Fibroblast of lung (primary cell): ENCODE measurements at regions not wholly inside any gene's neighbourhood (a gene's known extent, or its start where the extent isn't known, plus 50 kb on each side); places are given as distances from the start of the nearest gene placed in this dataset.
"Not testable (repeated sequence)": the region's sequence is repeated elsewhere in the genome, so short reads cannot be mapped to it uniquely, and the experiment has no call there.

Source experiments
- DNase-seq, 2 donors: peaks; one replicate each; pipeline versions ENCODE4 v3.0.0 to v3.0.0-alpha.2; 2010; ENCODE audit warnings: low read depth in 2 of 2
- H2AFZ ChIP-seq: 2 replicates; pipeline ENCODE4 v1.5.1; 2012; ENCODE audit warnings: low read length, control low read depth, inconsistent platforms
- H3K27ac ChIP-seq: 2 replicates; pipeline ENCODE4 v1.5.1; 2011; ENCODE audit warnings: low read length, control low read depth; ENCODE audit not compliant: insufficient read depth
- H3K27me3 ChIP-seq: 2 replicates; pipeline ENCODE4 v1.5.1; 2011; ENCODE audit warnings: mild to moderate bottlenecking, low read length; ENCODE audit not compliant: control insufficient read depth, insufficient read depth
- H3K36me3 ChIP-seq: 2 replicates; pipeline ENCODE4 v1.5.1; 2011; ENCODE audit warnings: low read length; ENCODE audit not compliant: control insufficient read depth, insufficient read depth
- H3K4me1 ChIP-seq: 2 replicates; pipeline ENCODE4 v1.5.1; 2011; ENCODE audit warnings: low read length; ENCODE audit not compliant: control insufficient read depth, insufficient read depth; ENCODE audit errors: extremely low read depth
- H3K4me2 ChIP-seq: 2 replicates; pipeline ENCODE4 v1.5.1; 2011; ENCODE audit warnings: low read length, control low read depth; ENCODE audit not compliant: insufficient read depth; ENCODE audit errors: extremely low read depth
- H3K4me3 ChIP-seq, 4 experiments: fragments of 200-600 bp in 1 of 4; sonication (generic) in 1 of 4; replicated peaks in 1 of 4; 2 replicates each; pipeline ENCODE4 v1.5.1; 2011 to 2016; ENCODE audit warnings: low read length in 4 of 4, low read depth in 3 of 4, mild to moderate bottlenecking in 3 of 4, control low read depth in 2 of 4, inconsistent platforms in 1 of 4, mixed read lengths in 1 of 4; ENCODE audit not compliant: insufficient read depth in 1 of 4; ENCODE audit errors: control extremely low read depth in 1 of 4
- H3K79me2 ChIP-seq: 2 replicates; pipeline ENCODE4 v1.5.1; 2012; ENCODE audit warnings: mild to moderate bottlenecking, low read length, inconsistent platforms; ENCODE audit not compliant: control insufficient read depth, insufficient read depth
- H3K9ac ChIP-seq: 2 replicates; pipeline ENCODE4 v1.5.1; 2011; ENCODE audit warnings: mild to moderate bottlenecking, low read length, control low read depth; ENCODE audit not compliant: insufficient read depth
- H3K9me3 ChIP-seq: 2 replicates; pipeline ENCODE4 v1.5.1; 2012; ENCODE audit warnings: low read depth, low read length; ENCODE audit not compliant: control insufficient read depth, insufficient read depth
- H4K20me1 ChIP-seq: 2 replicates; pipeline ENCODE4 v1.5.1; 2011; ENCODE audit warnings: low read length; ENCODE audit not compliant: control insufficient read depth, insufficient read depth; ENCODE audit errors: extremely low read depth
- CTCF ChIP-seq, 2 donors: IDR thresholded peaks in 1 of 2; conservative IDR thresholded peaks in 1 of 2; 1 replicate in 1 of 2; 2 replicates in 1 of 2; pipeline ENCODE4 v1.5.1; 2011 to 2012; ENCODE audit warnings: low read length in 2 of 2, control low read depth in 1 of 2, inconsistent platforms in 1 of 2, low read depth in 1 of 2, mild to moderate bottlenecking in 1 of 2
- EZH2 ChIP-seq: IDR thresholded peaks from 2 replicates; pipeline ENCODE4 v1.5.1; 2012; ENCODE audit warnings: low read length, control low read depth, mild to moderate bottlenecking; ENCODE audit errors: missing control alignments

DNA sequence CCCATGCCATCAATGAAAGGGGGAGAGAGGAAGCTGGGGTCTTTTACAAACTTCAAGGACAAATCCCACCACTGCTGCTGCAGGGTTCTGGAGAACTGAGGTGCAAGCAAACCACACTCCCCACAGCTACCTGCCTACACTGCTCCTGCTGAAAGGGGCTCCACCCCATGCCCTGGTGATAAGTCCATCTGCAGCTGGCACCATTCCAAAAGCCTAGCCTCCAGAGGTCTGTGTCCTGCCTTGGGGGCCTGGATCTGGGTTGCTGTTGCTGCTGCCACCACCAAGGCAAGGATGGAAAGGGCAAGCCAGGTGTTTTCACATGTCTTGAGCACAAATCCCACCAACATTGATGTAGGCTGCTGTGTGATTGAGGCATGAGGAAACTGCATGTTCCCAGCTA lies 97.4 kb upstream of the UBE2E3 start:
- DNase-seq, result no peak
- Histone ChIP-seq H3K9ac (no peak overlapping the region), H3K27ac (no peak overlapping the region), H2AFZ (no peak overlapping the region), H3K4me3 (no peak overlapping the region), H3K27me3 (no peaks in the 10 kb centered on the region), H3K4me1 (no peaks in the 10 kb centered on the region), H3K9me3 (no peaks in the 10 kb centered on the region), H3K79me2 (no peaks in the 10 kb centered on the region), H4K20me1 (no peaks in the 10 kb centered on the region), H3K4me2 (no peak overlapping the region), H3K36me3 (no peaks in the 10 kb centered on the region)
- no peak for TF ChIP-seq CTCF (conservative IDR thresholded peaks at IDR 0.05 in 1 of 2, IDR thresholded peaks at IDR 0.05 in 1 of 2; ENCODE audit: low read depth in 1 of 2, low read length in 2 of 2)
- TF ChIP-seq EZH2, result no peak

- no peak overlapping the region for H3K27ac ChIP-seq
- H3K4me1 ChIP-seq, result no peaks in the 10 kb centered on the region
- no peak overlapping the region for H3K4me2 ChIP-seq
- peak in 1 of 2 donors; percentile 80 for DNase-seq
- no peak for TF ChIP-seq CTCF (conservative IDR thresholded peaks at IDR 0.05 in 1 of 2, IDR thresholded peaks at IDR 0.05 in 1 of 2; ENCODE audit: low read depth in 1 of 2, low read length in 2 of 2)
- no peak for TF ChIP-seq EZH2
- H3K27me3 ChIP-seq, result no peaks in the 10 kb centered on the region
- H3K79me2 ChIP-seq, result no peaks in the 10 kb centered on the region
- no peak overlapping the region for H3K4me3 ChIP-seq
- H3K9ac ChIP-seq, result no peak overlapping the region
- H3K36me3 ChIP-seq, result no peaks in the 10 kb centered on the region
- H4K20me1 ChIP-seq, result no peaks in the 10 kb centered on the region
- H3K9me3 ChIP-seq, result no peaks in the 10 kb centered on the region
- no peak overlapping the region for H2AFZ ChIP-seq
Observed at GRCh38 chr2:180876506-180876905, 103.9 kb upstream of the UBE2E3 start.

GRCh38 chr2:180873219-180873618 lies 107.2 kb upstream of the UBE2E3 start:
- Histone ChIP-seq H3K27ac (no peak overlapping the region), H3K4me2 (no peak overlapping the region), H3K4me3 (no peak overlapping the region), H3K79me2 (no peaks in the 10 kb centered on the region), H3K27me3 (no peaks in the 10 kb centered on the region), H3K9ac (no peak overlapping the region), H3K36me3 (no peaks in the 10 kb centered on the region), H3K9me3 (no peaks in the 10 kb centered on the region), H3K4me1 (no peaks in the 10 kb centered on the region), H2AFZ (no peak overlapping the region), H4K20me1 (no peaks in the 10 kb centered on the region)
- no peak for TF ChIP-seq CTCF (conservative IDR thresholded peaks at IDR 0.05 in 1 of 2, IDR thresholded peaks at IDR 0.05 in 1 of 2; ENCODE audit: low read depth in 1 of 2, low read length in 2 of 2)
- TF ChIP-seq EZH2, result no peak
- DNase-seq, result no peak

- H3K36me3 ChIP-seq, H3K79me2 ChIP-seq, H4K20me1 ChIP-seq, H3K27ac ChIP-seq, H3K9me3 ChIP-seq, DNase-seq, H3K27me3 ChIP-seq, H3K9ac ChIP-seq, H2AFZ ChIP-seq, H3K4me2 ChIP-seq, H3K4me3 ChIP-seq, H3K4me1 ChIP-seq: not testable (repeated sequence)
Observed at GRCh38 chr2:180872781-180873180, 107.6 kb upstream of the UBE2E3 start.
